GM13976 (cell line): ENCODE measurements at regions not wholly inside any gene's neighbourhood (a gene's known extent, or its start where the extent isn't known, plus 50 kb on each side); places are given as distances from the start of the nearest gene placed in this dataset.

Source experiments
- DNase-seq: peaks from one replicate; pipeline ENCODE4 v3.0.0; 2012; ENCODE audit warnings: low spot score
- in situ Hi-C: fragments of 300-500 bp; cut with MboI; formaldehyde crosslinking; loops from one replicate; pipeline ENCODE4 v1.12.0; 2022; ENCODE audit warnings: low sequenced_read_pairs, mixed read lengths, inconsistent platforms; ENCODE audit not compliant: unreplicated experiment
- TF ChIP-seq, protein P1 (sequence below): IDR thresholded peaks from 2 replicates; pipeline ENCODE4 v1.5.1; 2012; ENCODE audit warnings: borderline replicate concordance, mild to moderate bottlenecking; ENCODE audit not compliant: insufficient read depth; ENCODE audit errors: extremely low read depth, missing control alignments, control extremely low read depth

DNA sequence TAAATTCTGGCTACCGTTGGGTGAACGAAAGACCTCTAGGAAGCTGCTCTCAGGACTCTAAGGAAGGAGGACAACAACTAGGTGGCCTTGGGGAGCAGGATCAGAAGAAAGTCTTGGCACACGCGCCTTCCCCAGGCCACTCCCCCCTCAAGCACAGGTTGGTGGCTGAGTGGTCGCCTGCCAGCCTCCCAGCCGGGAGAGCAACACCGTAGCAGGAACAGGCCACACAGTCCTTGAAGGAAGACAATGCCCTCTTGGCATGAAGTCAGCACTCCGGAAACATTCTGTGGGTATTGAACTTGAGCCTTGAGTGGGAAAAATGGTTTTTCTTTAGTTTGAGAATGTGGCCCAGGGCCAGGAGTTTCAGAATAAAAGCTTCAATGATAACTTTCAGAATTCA is 87.4 kb upstream of the AGAP1 start:
- TF ChIP-seq, protein P1, sequence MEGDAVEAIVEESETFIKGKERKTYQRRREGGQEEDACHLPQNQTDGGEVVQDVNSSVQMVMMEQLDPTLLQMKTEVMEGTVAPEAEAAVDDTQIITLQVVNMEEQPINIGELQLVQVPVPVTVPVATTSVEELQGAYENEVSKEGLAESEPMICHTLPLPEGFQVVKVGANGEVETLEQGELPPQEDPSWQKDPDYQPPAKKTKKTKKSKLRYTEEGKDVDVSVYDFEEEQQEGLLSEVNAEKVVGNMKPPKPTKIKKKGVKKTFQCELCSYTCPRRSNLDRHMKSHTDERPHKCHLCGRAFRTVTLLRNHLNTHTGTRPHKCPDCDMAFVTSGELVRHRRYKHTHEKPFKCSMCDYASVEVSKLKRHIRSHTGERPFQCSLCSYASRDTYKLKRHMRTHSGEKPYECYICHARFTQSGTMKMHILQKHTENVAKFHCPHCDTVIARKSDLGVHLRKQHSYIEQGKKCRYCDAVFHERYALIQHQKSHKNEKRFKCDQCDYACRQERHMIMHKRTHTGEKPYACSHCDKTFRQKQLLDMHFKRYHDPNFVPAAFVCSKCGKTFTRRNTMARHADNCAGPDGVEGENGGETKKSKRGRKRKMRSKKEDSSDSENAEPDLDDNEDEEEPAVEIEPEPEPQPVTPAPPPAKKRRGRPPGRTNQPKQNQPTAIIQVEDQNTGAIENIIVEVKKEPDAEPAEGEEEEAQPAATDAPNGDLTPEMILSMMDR, result no peak
- DNase-seq, result no peak
- in situ Hi-C loops, result no loop called here

- in situ Hi-C loops, result no loop called here
- DNase-seq, result no peak
- TF ChIP-seq, protein P1, result no peak
These were observed 81.8 kb upstream of the AGAP1 start for GRCh38 chr2:235411905-235412485.

DNA sequence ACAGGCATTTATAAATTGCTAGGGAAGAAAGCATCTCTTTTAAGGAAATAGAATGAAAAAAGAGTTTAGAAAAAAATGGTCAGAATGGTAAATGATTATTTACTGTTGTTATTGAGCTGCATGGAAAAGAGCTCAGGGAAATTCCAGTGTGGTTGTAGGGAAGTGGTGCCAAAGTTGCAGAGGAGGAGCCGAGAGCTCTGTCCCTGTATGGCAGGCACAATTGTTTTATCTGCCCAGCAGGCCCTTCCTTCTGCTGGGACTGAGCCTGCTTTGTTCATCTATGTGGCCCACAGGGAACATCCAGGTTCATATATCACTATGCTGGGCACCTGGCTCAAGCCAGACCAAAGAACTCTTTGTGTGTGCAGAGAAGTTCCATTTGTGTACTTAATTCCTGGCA is 80.8 kb upstream of the AGAP1 start:
- in situ Hi-C loops, result no loop called here
- TF ChIP-seq, protein P1, result no peak
- DNase-seq, result no peak

DNA sequence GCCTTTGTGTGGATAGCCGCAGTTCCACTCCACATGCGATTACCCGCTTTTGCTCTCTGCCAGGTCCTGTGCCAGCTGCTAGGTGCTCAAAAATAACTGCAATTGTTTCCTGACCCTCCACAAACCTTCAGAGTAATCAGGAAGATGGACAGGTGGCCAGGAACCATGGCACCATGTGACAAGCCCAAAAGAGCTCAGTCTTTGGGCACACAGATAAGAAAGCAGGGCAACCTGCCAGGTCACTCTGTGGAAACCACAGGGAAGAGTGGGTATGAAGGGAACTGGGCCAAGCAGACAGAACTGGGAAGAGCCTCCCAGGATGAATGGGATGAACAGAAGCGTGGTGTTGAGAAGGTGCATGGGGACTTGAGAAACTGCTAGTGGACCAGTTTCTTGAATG is 79.4 kb upstream of the AGAP1 start:
- in situ Hi-C loops, result no loop called here
- no peak for DNase-seq

GRCh38 chr2:235416858-235417499 is 76.9 kb upstream of the AGAP1 start:
- in situ Hi-C loops, result no loop called here

More for the DNA sequence above, 79.4 kb upstream of the AGAP1 start:
- TF ChIP-seq, protein P1, result no peak

DNA sequence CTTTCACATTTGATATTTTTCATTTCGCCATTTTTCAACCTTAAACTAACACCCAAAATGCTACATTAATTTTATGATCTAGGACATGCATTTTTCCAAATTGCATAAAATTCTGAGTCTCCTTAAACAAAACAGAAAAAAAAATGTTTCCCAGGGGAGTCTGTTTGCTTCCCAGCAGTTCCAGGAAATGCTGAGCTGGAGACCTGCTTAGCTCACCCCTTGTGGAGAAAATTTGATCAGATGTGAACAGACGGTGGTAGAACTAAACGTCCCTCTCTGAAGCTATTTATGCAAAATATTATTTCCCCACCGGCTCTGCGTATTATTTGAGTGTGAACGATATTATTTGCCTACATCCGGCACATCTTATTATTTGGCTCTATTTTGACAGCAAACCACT is 74.9 kb upstream of the AGAP1 start:
- in situ Hi-C loops, result no loop called here

More at GRCh38 chr2:235416858-235417499, 76.9 kb upstream of the AGAP1 start:
- TF ChIP-seq, protein P1, result no peak
- no peak for DNase-seq

More for the DNA sequence above, 74.9 kb upstream of the AGAP1 start:
- TF ChIP-seq, protein P1, result no peak
- DNase-seq, result no peak
